ENCODE measurements at regions not wholly inside any gene's neighbourhood (a gene's known extent, or its start where the extent isn't known, plus 50 kb on each side); places are given as distances from the start of the nearest gene placed in this dataset.

- ChIA-PET CTCF (no interaction called here), POLR2A (no interaction called here)
Observed at GRCh38 chr15:61640756-61641155, 411.7 kb upstream of the RORA start.

GRCh38 chr15:61639491-61639890 lies 410.4 kb upstream of the RORA start:
- POLR2A ChIA-PET, result no interaction called here
- CTCF ChIA-PET, result no interaction called here

- CTCF ChIA-PET, result no interaction called here
- POLR2A ChIA-PET, result no interaction called here
Observed at GRCh38 chr15:61634837-61635236, 405.7 kb upstream of the RORA start.

DNA sequence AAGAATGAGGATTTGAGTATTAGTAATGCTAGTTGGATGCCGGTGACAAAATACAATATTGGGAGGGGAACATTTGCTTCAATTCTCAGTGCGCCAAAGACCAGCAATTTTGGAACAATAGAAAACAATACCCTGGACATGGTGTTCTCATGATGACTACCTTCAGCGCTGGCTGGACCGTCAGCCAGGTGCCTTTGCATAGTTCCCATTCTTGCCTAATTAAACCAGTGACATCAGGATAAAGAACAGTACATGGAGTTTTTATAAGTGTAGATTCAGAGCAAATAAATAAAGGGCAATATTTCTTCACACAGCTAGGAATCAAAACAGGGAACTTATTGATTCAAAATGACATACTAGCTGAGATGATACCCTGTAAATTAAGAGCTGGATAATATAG lies 404.8 kb upstream of the RORA start:
- CTCF ChIA-PET, result no interaction called here
- POLR2A ChIA-PET, result no interaction called here

DNA sequence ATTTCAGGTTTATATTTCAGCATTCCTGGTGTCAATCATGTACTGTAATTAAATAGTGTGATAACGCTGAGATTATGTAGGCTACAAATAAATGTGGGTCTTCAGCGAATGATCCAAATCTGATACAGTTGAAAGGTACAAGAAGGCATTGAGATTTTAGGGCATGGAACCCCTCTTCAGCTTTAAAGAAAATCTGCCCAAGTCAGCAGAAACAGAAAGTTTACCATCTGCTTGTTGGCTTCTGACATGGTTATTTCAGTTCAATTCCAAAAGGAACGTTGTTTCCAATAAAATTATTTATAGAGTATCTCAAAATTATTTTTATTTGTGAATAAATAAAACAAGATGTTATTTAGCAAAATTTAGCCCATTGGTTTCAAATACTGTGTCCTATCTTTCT lies 400.2 kb upstream of the RORA start:
- POLR2A ChIA-PET, result no interaction called here
- CTCF ChIA-PET, result no interaction called here

DNA sequence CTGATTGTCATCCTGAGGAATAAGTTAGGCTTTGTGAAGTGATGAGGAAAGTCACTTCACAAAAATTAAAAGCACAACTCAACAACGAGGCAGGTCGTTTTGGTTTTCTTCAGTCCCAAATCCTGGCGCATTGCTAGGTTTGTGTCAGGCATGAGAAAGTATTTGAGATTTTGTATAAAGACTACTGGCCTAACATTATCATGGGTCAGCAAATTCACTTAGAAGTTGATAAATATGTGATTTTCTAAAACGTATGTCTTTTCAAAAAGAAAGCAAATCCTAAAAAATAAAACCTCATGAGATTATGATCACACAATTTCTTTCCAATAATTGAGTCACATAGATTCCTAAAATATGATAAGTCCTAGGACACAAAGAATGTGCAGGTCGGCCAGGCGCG lies 395.8 kb upstream of the RORA start:
- CTCF ChIA-PET, result no interaction called here
- POLR2A ChIA-PET, result interaction anchor here (0.6 kb wide), 1 partner anchor 130 kb away, joined by 3 read pairs; no protein-coding TSS in a partner anchor

GRCh38 chr15:61623746-61624145 lies 394.6 kb upstream of the RORA start:
- ChIA-PET CTCF (no interaction called here), POLR2A (no interaction called here)

DNA sequence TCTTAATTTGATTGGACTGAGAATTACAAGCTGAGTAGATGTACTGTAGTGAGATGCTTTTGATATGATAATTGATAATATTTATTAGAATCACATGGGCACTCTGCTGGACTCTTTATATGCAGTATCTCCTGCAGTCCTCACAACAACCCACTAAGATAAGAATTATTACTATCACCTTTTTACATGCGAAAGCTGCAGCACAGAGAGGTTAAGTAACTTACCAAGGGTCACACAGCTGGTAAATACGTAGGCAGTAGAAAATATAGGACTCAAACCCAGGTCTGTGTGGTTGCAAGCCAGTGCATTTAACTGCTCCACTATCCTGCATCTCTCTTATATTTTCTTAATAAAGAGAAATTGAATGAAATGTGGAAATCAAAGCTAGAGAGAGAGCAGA lies 392.8 kb upstream of the RORA start:
- CTCF ChIA-PET, result no interaction called here
- POLR2A ChIA-PET, result no interaction called here

GRCh38 chr15:61621146-61621545 lies 392.0 kb upstream of the RORA start:
- POLR2A ChIA-PET, result no interaction called here
- CTCF ChIA-PET, result no interaction called here

DNA sequence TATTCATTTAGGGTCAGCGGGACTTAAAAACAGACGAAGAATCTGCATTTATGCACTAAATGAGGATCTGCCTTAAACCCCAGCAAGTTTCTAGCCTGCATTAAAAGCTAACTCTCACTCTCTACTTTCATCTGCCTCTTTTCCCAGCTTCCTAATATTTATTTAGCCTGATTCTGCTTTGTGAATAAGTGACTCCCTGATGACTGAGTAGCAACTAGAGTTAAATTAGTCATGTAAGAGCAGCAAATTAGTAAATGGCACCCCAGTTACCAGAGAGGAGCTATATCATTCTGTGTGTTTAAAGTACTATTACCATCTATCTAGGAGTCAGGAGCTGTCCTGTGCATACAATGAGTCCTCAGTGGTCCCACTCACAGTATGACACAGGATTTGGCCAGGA lies 391.0 kb upstream of the RORA start:
- CTCF ChIA-PET, result no interaction called here
- POLR2A ChIA-PET, result no interaction called here

DNA sequence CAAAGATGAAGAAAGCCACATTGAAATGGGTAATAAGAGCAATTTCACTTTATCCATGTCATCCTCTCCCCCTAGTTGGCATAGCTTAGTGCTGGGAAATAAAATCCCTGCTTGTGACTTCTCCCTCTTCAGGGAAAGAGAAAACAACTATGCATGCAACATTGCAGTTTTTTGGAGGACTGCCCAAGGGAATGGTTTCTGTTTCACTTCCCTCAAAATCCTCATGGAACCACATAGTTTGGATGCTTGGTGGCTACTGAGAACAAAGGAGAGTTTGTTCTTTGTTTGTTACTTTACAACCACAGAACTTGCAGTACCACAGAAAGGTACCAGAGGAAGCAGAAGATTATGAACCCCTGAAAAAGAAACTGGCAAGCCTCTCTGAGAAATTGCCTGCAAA lies 384.6 kb upstream of the RORA start:
- POLR2A ChIA-PET, result no interaction called here
- CTCF ChIA-PET, result no interaction called here

DNA sequence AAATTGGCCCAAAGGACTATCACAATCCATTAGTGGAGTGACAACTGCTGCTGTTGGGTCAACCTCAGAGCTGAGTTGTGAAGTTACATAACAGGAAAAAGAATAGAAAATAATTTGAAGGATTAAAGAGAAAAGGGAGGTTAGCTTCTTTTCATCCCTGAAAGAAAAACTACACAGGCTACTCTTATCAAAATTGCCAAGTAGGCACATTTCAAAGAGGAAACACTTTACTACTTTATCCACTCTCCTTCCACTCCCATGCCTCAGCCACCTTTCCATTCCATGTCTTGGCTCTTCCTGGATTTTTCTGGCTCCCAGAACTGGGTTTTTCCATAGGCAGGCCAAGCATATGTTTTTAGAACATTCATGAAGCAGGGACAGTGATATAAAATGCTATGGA lies 384.0 kb upstream of the RORA start:
- ChIA-PET POLR2A (no interaction called here), CTCF (no interaction called here)

GRCh38 chr15:61612111-61612510 lies 383.0 kb upstream of the RORA start:
- ChIA-PET POLR2A (no interaction called here), CTCF (no interaction called here)

DNA sequence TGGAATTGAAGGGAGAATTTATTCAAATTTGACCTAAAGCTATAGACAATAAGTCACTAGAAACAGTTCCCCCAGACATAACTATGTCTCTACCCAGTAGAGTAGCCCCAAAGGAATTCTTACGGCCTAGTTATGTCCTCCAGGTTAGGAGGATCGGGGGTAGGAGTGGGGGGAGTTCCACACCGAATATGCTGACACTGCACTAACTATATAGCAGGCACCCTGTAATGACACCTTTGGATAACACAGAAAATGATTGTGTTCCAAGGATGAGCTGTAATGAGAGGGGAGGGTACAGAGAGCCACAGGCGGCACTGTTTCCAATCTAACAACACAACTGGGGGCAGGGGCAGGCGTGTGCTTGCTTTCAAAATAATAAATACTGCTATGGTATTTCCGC lies 376.2 kb upstream of the RORA start:
- ChIA-PET CTCF (no interaction called here), POLR2A (no interaction called here)

DNA sequence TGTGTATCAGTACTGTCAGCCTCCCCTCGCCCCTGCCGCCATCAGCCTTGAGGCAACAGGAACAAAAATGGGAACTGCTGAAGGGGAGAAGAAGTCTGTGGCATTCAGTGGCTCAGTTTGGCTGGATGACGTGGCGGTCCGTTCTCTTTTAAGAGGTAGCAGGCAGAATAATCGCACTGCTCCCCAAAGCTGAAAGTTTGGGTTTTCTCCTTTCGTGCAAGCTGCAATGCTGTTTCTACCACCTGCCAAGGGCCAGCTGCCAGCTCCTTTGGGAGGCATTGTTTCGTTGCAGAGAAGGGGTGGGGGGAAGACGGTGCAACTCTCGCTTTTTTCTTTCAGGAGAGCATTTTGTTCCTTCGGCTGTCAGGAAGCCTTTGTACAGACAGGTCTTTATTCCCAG lies 369.6 kb upstream of the RORA start:
- CTCF ChIA-PET, result no interaction called here

DNA sequence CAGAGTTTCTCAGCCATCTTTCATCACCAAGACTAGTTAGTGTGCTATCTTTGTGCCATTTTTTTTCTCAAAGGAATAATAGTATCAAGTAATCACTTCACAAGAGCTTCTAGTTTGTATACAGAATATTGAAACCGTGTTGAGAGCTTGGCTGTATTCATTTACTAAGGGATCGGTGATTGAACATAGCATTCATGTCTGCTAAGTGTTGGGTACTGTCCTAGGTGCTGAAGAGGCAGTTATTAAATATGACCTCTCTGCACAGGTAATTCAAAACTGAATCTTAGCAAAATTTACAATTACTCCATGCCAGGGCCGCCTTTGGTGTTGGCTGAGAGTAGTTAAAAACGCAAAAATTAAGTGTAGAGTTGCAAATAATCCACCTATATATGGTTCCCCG lies 355.3 kb upstream of the RORA start:
- ChIA-PET POLR2A (no interaction called here), CTCF (no interaction called here)

More for the DNA sequence above, 369.6 kb upstream of the RORA start:
- POLR2A ChIA-PET, result no interaction called here

- CTCF ChIA-PET, result no interaction called here
- POLR2A ChIA-PET, result no interaction called here
Observed at GRCh38 chr15:61582092-61582491, 353.0 kb upstream of the RORA start.

DNA sequence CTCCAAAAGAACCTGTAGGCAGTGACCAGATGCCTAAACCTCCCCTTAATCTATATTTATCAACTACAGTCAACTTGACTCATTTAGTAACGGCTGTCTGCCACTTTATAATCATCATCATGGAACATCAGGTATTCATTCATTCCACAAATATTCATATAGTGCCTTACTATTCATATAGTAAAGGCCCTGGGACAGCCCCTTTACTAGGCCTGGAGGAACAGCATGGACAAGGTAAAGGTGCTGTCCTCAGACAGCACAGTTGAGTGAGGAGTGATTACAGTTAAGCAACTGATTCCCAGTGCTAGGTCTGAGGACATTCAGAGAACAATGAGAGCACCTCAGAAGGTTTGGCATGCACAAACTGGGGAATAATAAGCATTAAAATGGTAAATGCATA lies 346.5 kb upstream of the RORA start:
- ChIA-PET POLR2A (no interaction called here), CTCF (no interaction called here)

DNA sequence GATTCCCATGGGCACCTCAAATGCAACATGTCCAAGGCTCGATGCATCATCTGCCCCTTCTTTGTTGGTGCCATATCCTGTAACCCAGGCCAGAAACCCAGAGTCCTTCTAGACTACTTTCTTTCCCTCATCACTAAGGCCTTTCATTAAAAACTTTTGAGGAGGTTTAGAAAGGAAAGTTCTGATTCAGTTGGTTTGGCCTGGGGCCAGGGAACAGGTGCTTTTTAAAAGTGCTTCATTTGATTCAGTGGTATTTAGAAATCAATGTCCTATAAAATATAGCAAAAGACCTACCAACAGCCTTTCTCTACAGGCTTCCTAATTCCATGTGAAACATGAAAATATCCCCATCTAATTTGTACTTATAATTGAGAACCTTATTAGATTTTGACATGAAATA lies 341.9 kb upstream of the RORA start:
- ChIA-PET POLR2A (no interaction called here), CTCF (no interaction called here)

DNA sequence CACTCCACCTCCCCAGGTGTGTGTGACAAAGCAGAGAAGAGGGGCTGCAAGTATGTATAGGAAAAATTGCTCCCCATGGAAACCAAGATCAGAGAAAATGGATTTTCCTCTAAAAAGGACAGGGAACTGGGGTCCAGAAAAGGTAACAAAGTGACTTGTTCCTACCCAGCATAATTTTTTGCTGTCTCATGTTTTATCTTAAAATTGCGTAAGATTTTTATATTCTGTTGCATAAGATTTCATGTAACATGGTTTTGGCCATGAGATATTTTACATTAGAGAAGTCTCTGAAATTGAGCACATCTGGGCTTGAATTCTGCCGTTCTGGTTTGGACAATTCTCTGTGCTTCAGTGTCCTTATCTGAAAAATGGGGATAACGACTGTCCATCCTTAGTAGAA lies 335.7 kb upstream of the RORA start:
- POLR2A ChIA-PET, result no interaction called here
- CTCF ChIA-PET, result no interaction called here

- ChIA-PET POLR2A (no interaction called here), CTCF (no interaction called here)
Observed at GRCh38 chr15:61558172-61559136, 329.4 kb upstream of the RORA start.

- CTCF ChIA-PET, result no interaction called here
- POLR2A ChIA-PET, result no interaction called here
Observed at GRCh38 chr15:61556037-61556648, 327.0 kb upstream of the RORA start.
